HepG2 (cell line): ENCODE measurements at regions not wholly inside any gene's neighbourhood (a gene's known extent, or its start where the extent isn't known, plus 50 kb on each side); places are given as distances from the start of the nearest gene placed in this dataset.

Experiments used
- ATAC-seq: fragments of 200-7000 bp; cut with Tn5 transposase; 3 replicates; pipeline ENCODE4 v1.9.1; 2020; ENCODE audit warnings: mild to moderate bottlenecking, moderate library complexity
- BruUV-seq: library from RNA; stranded (reverse); fragments of 400-500 nt; replicated peaks from 2 replicates; lab custom pipeline; 2021; lab: Mats Ljungman, UMichigan
- CTCF ChIA-PET: fragments of 300-600 bp; formaldehyde crosslinking; extraction: SDS; loops from one replicate; lab custom pipeline; 2021; ENCODE audit warnings: low total read pairs, inconsistent platforms, low intra/inter-chr PET ratio; lab: Yijun Ruan, JAX
- POLR2A ChIA-PET: fragments of 350-600 bp; sonication (Branson Sonifier 250); formaldehyde crosslinking; loops from one replicate; lab custom pipeline; 2020; ENCODE audit warnings: antibody characterized with exemption, inconsistent platforms; lab: Yijun Ruan, JAX
- DNase-seq: peaks from one replicate; pipeline ENCODE4 v3.0.0-alpha.2; 2015; ENCODE audit warnings: low spot score
- FAIRE-seq: peaks from 3 replicates; lab custom pipeline; 2011; peaks lifted over from hg19 to GRCh38; lab: Jason Lieb, UNC
- H2AFZ ChIP-seq: one replicate; pipeline ENCODE4 v1.6.1; 2011; ENCODE audit warnings: low read length, inconsistent platforms
- H3K27ac ChIP-seq: fragments of 300-600 bp; 3 replicates; pipeline ENCODE4 v1.8.0; 2011; ENCODE audit warnings: mixed run types, mild to moderate bottlenecking, mixed read lengths, low read length, inconsistent platforms; ENCODE audit not compliant: insufficient read depth; ENCODE audit errors: extremely low read length
- H3K27me3 ChIP-seq, 2 experiments: fragments of 200-600 bp in 1 of 2; 2 replicates in 1 of 2; 3 replicates in 1 of 2; pipeline versions ENCODE4 v1.6.0 to v1.8.0; 2011; ENCODE audit warnings: low read length in 2 of 2, mild to moderate bottlenecking in 2 of 2, moderate library complexity in 2 of 2, inconsistent platforms in 1 of 2; ENCODE audit not compliant: insufficient read depth in 2 of 2, control insufficient read depth in 1 of 2
- H3K36me3 ChIP-seq, 2 experiments: fragments of 200-600 bp in 1 of 2; replicated peaks in 1 of 2; 2 replicates in 1 of 2; 3 replicates in 1 of 2; pipeline versions ENCODE4 v1.5.1 to v1.8.0; 2011; ENCODE audit warnings: low read length in 2 of 2, inconsistent platforms in 1 of 2; ENCODE audit not compliant: insufficient read depth in 2 of 2, control insufficient read depth in 1 of 2
- H3K4me1 ChIP-seq: 2 replicates; pipeline ENCODE4 v1.5.1; 2012; ENCODE audit warnings: low read length, inconsistent platforms; ENCODE audit not compliant: insufficient read depth
- H3K4me2 ChIP-seq: 2 replicates; pipeline ENCODE4 v1.6.0; 2011; ENCODE audit warnings: low read depth, low read length, inconsistent platforms
- H3K4me3 ChIP-seq, 3 experiments: fragments of 200-600 bp in 1 of 3; sonication (generic), shearing (Covaris generic) in 1 of 3; replicated peaks in 1 of 3; 2 replicates each; pipeline ENCODE4 v1.5.1; 2011 to 2016; ENCODE audit warnings: low read length in 3 of 3, inconsistent platforms in 2 of 3, low read depth in 2 of 3, mild to moderate bottlenecking in 2 of 3, control low read depth in 1 of 3, mixed read lengths in 1 of 3; ENCODE audit not compliant: insufficient read depth in 1 of 3
- H3K79me2 ChIP-seq: one replicate; pipeline ENCODE4 v1.6.1; 2011; ENCODE audit warnings: low read length, inconsistent platforms; ENCODE audit not compliant: insufficient read depth
- H3K9ac ChIP-seq: 2 replicates; pipeline ENCODE4 v1.6.0; 2011; ENCODE audit warnings: mild to moderate bottlenecking, low read depth, low read length, inconsistent platforms; ENCODE audit not compliant: insufficient read depth
- H3K9me3 ChIP-seq: 2 replicates; pipeline ENCODE4 v1.5.1; 2012; ENCODE audit warnings: mild to moderate bottlenecking, low read length
- H4K20me1 ChIP-seq: 2 replicates; pipeline ENCODE4 v1.6.0; 2011; ENCODE audit warnings: inconsistent platforms, mild to moderate bottlenecking, low read length, moderate library complexity; ENCODE audit not compliant: insufficient read depth
- ETV5 ChIP-seq: IDR thresholded peaks from 2 replicates; pipeline ENCODE4 v1.6.1; 2018; ENCODE audit warnings: missing biosample characterization, missing genetic modification reagents, inconsistent platforms, borderline replicate concordance
- FOXC1 ChIP-seq: sonication (generic); formaldehyde crosslinking; IDR thresholded peaks from 2 replicates; pipeline ENCODE4 v1.8.0; 2022; ENCODE audit warnings: mild to moderate bottlenecking, missing genetic modification reagents, borderline replicate concordance
- GATAD1 ChIP-seq: IDR thresholded peaks from 2 replicates; pipeline ENCODE4 v1.6.1; 2016; ENCODE audit warnings: missing genetic modification reagents, missing compliant biosample characterization
- GTF3A ChIP-seq: sonication (generic); formaldehyde crosslinking; conservative IDR thresholded peaks from 2 replicates; pipeline ENCODE4 v1.4.0; 2020; ENCODE audit warnings: mild to moderate bottlenecking, missing genetic modification reagents
- HNRNPUL1 ChIP-seq: fragments of 200-400 bp; formaldehyde crosslinking; IDR thresholded peaks from 2 replicates; pipeline ENCODE4 v1.6.1; 2017; ENCODE audit warnings: low read depth, mild to moderate bottlenecking, low read length, moderate library complexity
- KMT2B ChIP-seq: IDR thresholded peaks from 2 replicates; pipeline ENCODE4 v1.6.1; 2016; ENCODE audit warnings: missing genetic modification reagents, missing compliant biosample characterization
- MLLT10 ChIP-seq: sonication (generic); formaldehyde crosslinking; IDR thresholded peaks from 2 replicates; pipeline ENCODE4 v1.4.0; 2020; ENCODE audit warnings: missing genetic modification reagents
- NR1H2 ChIP-seq: sonication (generic); formaldehyde crosslinking; IDR thresholded peaks from 2 replicates; pipeline ENCODE4 v1.8.1; 2022; ENCODE audit warnings: low read depth, missing genetic modification reagents, borderline replicate concordance
- POLR2AphosphoS5 ChIP-seq: IDR thresholded peaks from 2 replicates; pipeline ENCODE4 v1.6.1; 2012; ENCODE audit warnings: low read depth, low read length
- RAD21 ChIP-seq: fragments of 450-650 bp; formaldehyde crosslinking; IDR thresholded peaks from 2 replicates; pipeline ENCODE4 v1.5.0; 2020; ENCODE audit warnings: mild to moderate bottlenecking
- SMC3 ChIP-seq: IDR thresholded peaks from 2 replicates; pipeline ENCODE4 v1.6.1; 2011; ENCODE audit warnings: low read length, improper control_type of control experiment
- STAG1 ChIP-seq: sonication (generic); formaldehyde crosslinking; IDR thresholded peaks from 2 replicates; pipeline ENCODE4 v1.4.0; 2020; ENCODE audit warnings: missing genetic modification reagents
- SYNCRIP ChIP-seq: fragments of 200-400 bp; formaldehyde crosslinking; IDR thresholded peaks from 2 replicates; pipeline ENCODE4 v1.6.1; 2018; ENCODE audit warnings: mild to moderate bottlenecking, low read depth, low read length; ENCODE audit not compliant: insufficient read depth
- TBL1XR1 ChIP-seq: fragments of 150-350 bp; IDR thresholded peaks from 2 replicates; pipeline ENCODE4 v1.6.1; 2014; ENCODE audit warnings: borderline replicate concordance, low read length; ENCODE audit not compliant: partially characterized antibody
- ZNF12 ChIP-seq: sonication (generic); formaldehyde crosslinking; IDR thresholded peaks from 2 replicates; pipeline ENCODE4 v1.5.0; 2020; ENCODE audit warnings: missing genetic modification reagents
- ZNF160 ChIP-seq: sonication (generic); formaldehyde crosslinking; IDR thresholded peaks from 2 replicates; pipeline ENCODE4 v1.8.0; 2022; ENCODE audit warnings: mild to moderate bottlenecking, inconsistent platforms, missing genetic modification reagents
- ZNF235 ChIP-seq: sonication (generic); formaldehyde crosslinking; IDR thresholded peaks from 2 replicates; pipeline ENCODE4 v1.8.1; 2023; ENCODE audit warnings: mild to moderate bottlenecking, missing genetic modification reagents, borderline replicate concordance
- ZNF33A ChIP-seq: sonication (generic); formaldehyde crosslinking; IDR thresholded peaks from 2 replicates; pipeline ENCODE4 v1.5.1; 2020; ENCODE audit warnings: missing genetic modification reagents, mild to moderate bottlenecking, moderate library complexity, borderline replicate concordance
- ZNF382 ChIP-seq: sonication (generic); formaldehyde crosslinking; IDR thresholded peaks from 2 replicates; pipeline ENCODE4 v1.5.0; 2020; ENCODE audit warnings: missing genetic modification reagents, mild to moderate bottlenecking, borderline replicate concordance
- ZNF547 ChIP-seq: sonication (generic); formaldehyde crosslinking; IDR thresholded peaks from 2 replicates; pipeline ENCODE4 v1.5.1; 2020; ENCODE audit warnings: mild to moderate bottlenecking, missing genetic modification reagents
- ZNF577 ChIP-seq: sonication (generic); formaldehyde crosslinking; IDR thresholded peaks from 2 replicates; pipeline ENCODE4 v1.4.0; 2020; ENCODE audit warnings: mild to moderate bottlenecking, low read depth, missing genetic modification reagents, borderline replicate concordance
- WGBS: methylation state at CpG from one replicate; pipeline ENCODE4 v1.1.6; 2017; ENCODE audit warnings: low lambda C conversion rate; 5-methylcytosine and 5-hydroxymethylcytosine counted together
- in situ Hi-C: cut with HindIII; loops from 2 replicates; pipeline ENCODE4 v1.10.0; 2017; ENCODE audit warnings: low pct_unique_long_range_greater_than_20kb; ENCODE audit not compliant: extremely low pct_ligation_motif_present
- intact Hi-C: fragments of 100-400 bp; cut with micrococcal nuclease; formaldehyde crosslinking; loops from one replicate; pipeline ENCODE4 v1.10.0; 2022; ENCODE audit not compliant: unreplicated experiment
- TF ChIP-seq, protein P1 (sequence below): sonication (generic); formaldehyde crosslinking; IDR thresholded peaks from 2 replicates; pipeline ENCODE4 v1.5.0; 2020; ENCODE audit warnings: mild to moderate bottlenecking, missing genetic modification reagents, moderate library complexity
- TF ChIP-seq, protein P2 (sequence below): sonication (generic); formaldehyde crosslinking; IDR thresholded peaks from 2 replicates; pipeline ENCODE4 v1.9.0; 2022; ENCODE audit warnings: low read depth, missing genetic modification reagents
- TF ChIP-seq, protein P3 (sequence below): sonication (generic); formaldehyde crosslinking; IDR thresholded peaks from 2 replicates; pipeline ENCODE4 v1.4.0; 2020; ENCODE audit warnings: mild to moderate bottlenecking, missing genetic modification reagents

DNA sequence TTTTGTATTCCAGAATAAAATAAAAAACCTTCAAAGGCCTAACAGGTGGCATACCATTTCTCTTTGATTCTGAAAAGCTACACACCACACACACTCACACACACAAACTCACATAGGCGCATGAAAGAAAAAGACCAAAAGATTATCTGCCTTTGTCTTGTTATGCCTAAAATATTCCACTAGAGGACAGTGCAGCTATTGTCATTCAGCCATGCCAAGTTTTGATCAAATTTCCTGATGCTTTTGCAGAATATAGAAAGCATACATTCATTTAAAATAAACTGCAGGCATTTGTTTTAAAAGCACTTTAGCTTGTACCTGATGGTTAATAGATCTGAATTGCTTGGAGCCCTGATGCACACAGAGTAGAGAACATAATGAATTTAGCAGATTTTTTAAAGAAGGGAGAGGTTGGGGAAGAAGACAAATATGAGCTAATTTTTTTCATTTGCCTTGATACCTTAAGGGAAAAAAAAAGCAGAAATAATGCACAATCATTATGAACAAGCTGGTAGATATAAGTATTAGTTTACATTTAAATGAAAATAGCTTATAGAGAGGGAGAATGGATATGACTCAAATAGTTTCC is 1766.9 kb upstream of the SEL1L start:
- in situ Hi-C loops, result no loop called here
- Histone ChIP-seq H3K4me1 (no peaks in the 10 kb centered on the region), H3K27me3 (no peaks in the 10 kb centered on the region), H4K20me1 (no peaks in the 10 kb centered on the region), H3K27ac (no peak overlapping the region), H3K4me3 (no peak overlapping the region), H3K9ac (no peak overlapping the region), H3K36me3 (no peaks in the 10 kb centered on the region), H3K9me3 (no peaks in the 10 kb centered on the region; the same call in 1 of the 2 replicates), H2AFZ (no peak overlapping the region), H3K4me2 (no peak overlapping the region), H3K79me2 (no peaks in the 10 kb centered on the region)
- no TSS peak for BruUV-seq
- DNase-seq (peak; percentile 12), FAIRE-seq (peak; percentile 64), ATAC-seq (no peak)
- 6% methylated on average over 1 of the region's 1 CpG for WGBS
- ChIA-PET CTCF (no interaction called here), POLR2A (no interaction called here)
- intact Hi-C loops, result loop anchor here (2.0 kb wide), 1 partner anchor 162 kb away; no protein-coding TSS in a partner anchor
- TF ChIP-seq TBL1XR1 (no peak), GATAD1 (no peak), POLR2AphosphoS5 (no peak), HNRNPUL1 (no peak), SYNCRIP (no peak), ZNF33A (CRISPR knock-in tag) (no peak), ZNF12 (CRISPR knock-in tag) (no peak), MLLT10 (CRISPR knock-in tag) (no peak), SMC3 (peak; percentile 65), STAG1 (CRISPR knock-in tag) (peak; percentile 83), ZNF382 (CRISPR knock-in tag) (no peak), ZNF547 (no peak), ZNF235 (no peak), ZNF160 (CRISPR knock-in tag) (no peak), FOXC1 (CRISPR knock-in tag) (no peak), GTF3A (CRISPR knock-in tag) (no peak), NR1H2 (no peak), KMT2B (no peak), RAD21 (CRISPR knock-in tag) (peak; percentile 52; the same call in 1 of the 2 replicates), ZNF577 (CRISPR knock-in tag) (no peak), ETV5 (CRISPR knock-in tag) (no peak)
- TF ChIP-seq, protein P1, sequence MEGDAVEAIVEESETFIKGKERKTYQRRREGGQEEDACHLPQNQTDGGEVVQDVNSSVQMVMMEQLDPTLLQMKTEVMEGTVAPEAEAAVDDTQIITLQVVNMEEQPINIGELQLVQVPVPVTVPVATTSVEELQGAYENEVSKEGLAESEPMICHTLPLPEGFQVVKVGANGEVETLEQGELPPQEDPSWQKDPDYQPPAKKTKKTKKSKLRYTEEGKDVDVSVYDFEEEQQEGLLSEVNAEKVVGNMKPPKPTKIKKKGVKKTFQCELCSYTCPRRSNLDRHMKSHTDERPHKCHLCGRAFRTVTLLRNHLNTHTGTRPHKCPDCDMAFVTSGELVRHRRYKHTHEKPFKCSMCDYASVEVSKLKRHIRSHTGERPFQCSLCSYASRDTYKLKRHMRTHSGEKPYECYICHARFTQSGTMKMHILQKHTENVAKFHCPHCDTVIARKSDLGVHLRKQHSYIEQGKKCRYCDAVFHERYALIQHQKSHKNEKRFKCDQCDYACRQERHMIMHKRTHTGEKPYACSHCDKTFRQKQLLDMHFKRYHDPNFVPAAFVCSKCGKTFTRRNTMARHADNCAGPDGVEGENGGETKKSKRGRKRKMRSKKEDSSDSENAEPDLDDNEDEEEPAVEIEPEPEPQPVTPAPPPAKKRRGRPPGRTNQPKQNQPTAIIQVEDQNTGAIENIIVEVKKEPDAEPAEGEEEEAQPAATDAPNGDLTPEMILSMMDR (CRISPR knock-in tag), result peak; percentile 72
- TF ChIP-seq, protein P2, sequence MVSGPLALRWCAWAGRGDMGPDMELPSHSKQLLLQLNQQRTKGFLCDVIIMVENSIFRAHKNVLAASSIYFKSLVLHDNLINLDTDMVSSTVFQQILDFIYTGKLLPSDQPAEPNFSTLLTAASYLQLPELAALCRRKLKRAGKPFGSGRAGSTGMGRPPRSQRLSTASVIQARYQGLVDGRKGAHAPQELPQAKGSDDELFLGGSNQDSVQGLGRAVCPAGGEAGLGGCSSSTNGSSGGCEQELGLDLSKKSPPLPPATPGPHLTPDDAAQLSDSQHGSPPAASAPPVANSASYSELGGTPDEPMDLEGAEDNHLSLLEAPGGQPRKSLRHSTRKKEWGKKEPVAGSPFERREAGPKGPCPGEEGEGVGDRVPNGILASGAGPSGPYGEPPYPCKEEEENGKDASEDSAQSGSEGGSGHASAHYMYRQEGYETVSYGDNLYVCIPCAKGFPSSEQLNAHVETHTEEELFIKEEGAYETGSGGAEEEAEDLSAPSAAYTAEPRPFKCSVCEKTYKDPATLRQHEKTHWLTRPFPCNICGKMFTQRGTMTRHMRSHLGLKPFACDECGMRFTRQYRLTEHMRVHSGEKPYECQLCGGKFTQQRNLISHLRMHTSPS (CRISPR knock-in tag), result no peak
- TF ChIP-seq, protein P3, sequence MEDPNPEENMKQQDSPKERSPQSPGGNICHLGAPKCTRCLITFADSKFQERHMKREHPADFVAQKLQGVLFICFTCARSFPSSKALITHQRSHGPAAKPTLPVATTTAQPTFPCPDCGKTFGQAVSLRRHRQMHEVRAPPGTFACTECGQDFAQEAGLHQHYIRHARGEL (CRISPR knock-in tag), result no peak
